NB4 (cell line): ENCODE measurements at regions not wholly inside any gene's neighbourhood (a gene's known extent, or its start where the extent isn't known, plus 50 kb on each side); places are given as distances from the start of the nearest gene placed in this dataset.

Experiments
- MAX ChIP-seq: IDR thresholded peaks from 2 replicates; pipeline ENCODE4 v1.6.1; 2011; ENCODE audit warnings: low read depth, low read length
- TF ChIP-seq, protein P1 (sequence below): IDR thresholded peaks from one replicate; pipeline ENCODE4 v1.5.1; 2012; ENCODE audit warnings: low read depth, low read length

DNA sequence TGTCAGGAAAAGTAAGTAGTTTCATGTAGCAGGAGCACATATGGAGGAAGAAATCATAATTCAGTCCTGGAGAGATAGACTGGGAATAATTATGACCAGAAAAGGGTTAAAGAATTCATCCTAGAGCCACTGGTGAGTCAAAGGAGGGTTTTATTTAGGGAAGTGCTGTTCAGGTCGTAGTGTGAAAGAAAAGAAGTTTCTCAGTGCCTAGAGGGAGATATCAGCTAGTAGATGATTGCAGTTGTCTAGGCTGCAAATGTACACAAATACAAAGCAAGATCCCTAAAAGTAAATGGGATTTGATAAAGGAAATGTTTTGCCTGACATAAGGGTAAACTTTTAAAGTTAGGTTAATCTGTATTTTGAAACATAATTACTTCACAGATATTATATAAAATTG is 403.2 kb downstream of the ACTRT1 start:
- TF ChIP-seq, protein P1, sequence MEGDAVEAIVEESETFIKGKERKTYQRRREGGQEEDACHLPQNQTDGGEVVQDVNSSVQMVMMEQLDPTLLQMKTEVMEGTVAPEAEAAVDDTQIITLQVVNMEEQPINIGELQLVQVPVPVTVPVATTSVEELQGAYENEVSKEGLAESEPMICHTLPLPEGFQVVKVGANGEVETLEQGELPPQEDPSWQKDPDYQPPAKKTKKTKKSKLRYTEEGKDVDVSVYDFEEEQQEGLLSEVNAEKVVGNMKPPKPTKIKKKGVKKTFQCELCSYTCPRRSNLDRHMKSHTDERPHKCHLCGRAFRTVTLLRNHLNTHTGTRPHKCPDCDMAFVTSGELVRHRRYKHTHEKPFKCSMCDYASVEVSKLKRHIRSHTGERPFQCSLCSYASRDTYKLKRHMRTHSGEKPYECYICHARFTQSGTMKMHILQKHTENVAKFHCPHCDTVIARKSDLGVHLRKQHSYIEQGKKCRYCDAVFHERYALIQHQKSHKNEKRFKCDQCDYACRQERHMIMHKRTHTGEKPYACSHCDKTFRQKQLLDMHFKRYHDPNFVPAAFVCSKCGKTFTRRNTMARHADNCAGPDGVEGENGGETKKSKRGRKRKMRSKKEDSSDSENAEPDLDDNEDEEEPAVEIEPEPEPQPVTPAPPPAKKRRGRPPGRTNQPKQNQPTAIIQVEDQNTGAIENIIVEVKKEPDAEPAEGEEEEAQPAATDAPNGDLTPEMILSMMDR, result no peak
- no peak for TF ChIP-seq MAX
